Endothelial cell of umbilical vein (primary cell): ENCODE measurements at regions not wholly inside any gene's neighbourhood (a gene's known extent, or its start where the extent isn't known, plus 50 kb on each side); places are given as distances from the start of the nearest gene placed in this dataset.

Experiments
- BruUV-seq: library from RNA; stranded (reverse); fragments of 400-500 nt; replicated peaks from 2 replicates; lab custom pipeline; 2021; lab: Mats Ljungman, UMichigan
- CTCF ChIA-PET: fragments of 300-600, 350-600 bp; sonication (Branson Sonifier 250); formaldehyde crosslinking; loops from one replicate; lab custom pipeline; 2021; ENCODE audit warnings: antibody characterized with exemption, inconsistent platforms; lab: Charles Lee
- POLR2A ChIA-PET: fragments of 300-600, 350-600 bp; sonication (Branson Sonifier 250); formaldehyde crosslinking; loops from one replicate; lab custom pipeline; 2021; ENCODE audit warnings: antibody characterized with exemption, inconsistent platforms; lab: Charles Lee
- DNase-seq: peaks from one replicate; pipeline ENCODE4 v3.0.0-alpha.2; 2011; ENCODE audit warnings: low read depth, low spot score
- FAIRE-seq: peaks from 2 replicates; lab custom pipeline; 2011; peaks lifted over from hg19 to GRCh38; lab: Jason Lieb, UNC
- H2AFZ ChIP-seq: 2 replicates; pipeline ENCODE4 v1.6.0; 2012; ENCODE audit warnings: low read depth, low read length, control low read depth, inconsistent platforms
- H3K27ac ChIP-seq: 2 replicates; pipeline ENCODE4 v1.5.1; 2011; ENCODE audit warnings: low read depth, mild to moderate bottlenecking, control low read depth, low read length, moderate library complexity; ENCODE audit not compliant: insufficient read depth
- H3K27me3 ChIP-seq, 2 experiments: 2 replicates each; pipeline versions ENCODE4 v1.6.0 to v1.6.1; 2011; ENCODE audit warnings: low read length in 2 of 2, mixed read lengths in 1 of 2; ENCODE audit not compliant: control insufficient read depth in 2 of 2, insufficient read depth in 2 of 2
- H3K36me3 ChIP-seq, 2 experiments: 2 replicates in 1 of 2; 3 replicates in 1 of 2; pipeline ENCODE4 v1.5.1; 2011; ENCODE audit warnings: low read length in 2 of 2, mild to moderate bottlenecking in 1 of 2, moderate library complexity in 1 of 2; ENCODE audit not compliant: control insufficient read depth in 2 of 2, insufficient read depth in 2 of 2; ENCODE audit errors: extremely low read depth in 1 of 2
- H3K4me1 ChIP-seq: 3 replicates; pipeline ENCODE4 v1.5.1; 2011; ENCODE audit warnings: mild to moderate bottlenecking, low read length; ENCODE audit not compliant: control insufficient read depth, insufficient read depth; ENCODE audit errors: extremely low read depth
- H3K4me2 ChIP-seq: 2 replicates; pipeline ENCODE4 v1.6.1; 2011; ENCODE audit warnings: low read length, control low read depth, mixed read lengths; ENCODE audit not compliant: insufficient read depth
- H3K4me3 ChIP-seq, 3 experiments: fragments of 200-600 bp in 1 of 3; sonication (generic), shearing (Covaris generic) in 1 of 3; replicated peaks in 1 of 3; 2 replicates each; pipeline ENCODE4 v1.5.1; 2011 to 2016; ENCODE audit warnings: control low read depth in 3 of 3, low read length in 3 of 3, mild to moderate bottlenecking in 2 of 3, inconsistent platforms in 1 of 3, low read depth in 1 of 3, moderate library complexity in 1 of 3; ENCODE audit not compliant: insufficient read depth in 1 of 3
- H3K79me2 ChIP-seq: 2 replicates; pipeline ENCODE4 v1.6.0; 2012; ENCODE audit warnings: low read length, inconsistent platforms; ENCODE audit not compliant: control insufficient read depth, insufficient read depth
- H3K9ac ChIP-seq: replicated peaks from 2 replicates; pipeline ENCODE3; 2011; ENCODE audit warnings: low read length, control low read depth; ENCODE audit not compliant: insufficient read depth; ENCODE audit errors: extremely low read depth
- H3K9me1 ChIP-seq: replicated peaks from 3 replicates; pipeline ENCODE4 v1.6.0; 2011; ENCODE audit warnings: mild to moderate bottlenecking, low read length; ENCODE audit not compliant: control insufficient read depth, insufficient read depth; ENCODE audit errors: extremely low read depth
- H3K9me3 ChIP-seq: replicated peaks from 2 replicates; pipeline ENCODE4 v1.5.1; 2012; ENCODE audit warnings: low read length, inconsistent platforms; ENCODE audit not compliant: control insufficient read depth, insufficient read depth
- H4K20me1 ChIP-seq: replicated peaks from 2 replicates; pipeline ENCODE3; 2011; ENCODE audit warnings: mild to moderate bottlenecking, low read length; ENCODE audit not compliant: control insufficient read depth, insufficient read depth; ENCODE audit errors: extremely low read depth
- EZH2 ChIP-seq: IDR thresholded peaks from 2 replicates; pipeline ENCODE4 v1.6.1; 2012; ENCODE audit warnings: borderline replicate concordance, low read depth, mild to moderate bottlenecking, moderate library complexity, low read length, inconsistent platforms; ENCODE audit not compliant: severe bottlenecking
- FOS ChIP-seq: IDR thresholded peaks from 2 replicates; pipeline ENCODE4 v1.6.1; 2011; ENCODE audit warnings: mild to moderate bottlenecking, low read length, moderate library complexity, borderline replicate concordance; ENCODE audit not compliant: insufficient read depth
- GATA2 ChIP-seq: IDR thresholded peaks from 2 replicates; pipeline ENCODE4 v1.7.0; 2011; ENCODE audit warnings: low read depth, mild to moderate bottlenecking, moderate library complexity, mixed read lengths, low read length; ENCODE audit not compliant: insufficient read length, insufficient read depth
- JUN ChIP-seq: IDR thresholded peaks from 2 replicates; pipeline ENCODE4 v1.6.1; 2011; ENCODE audit warnings: borderline replicate concordance, low read depth; ENCODE audit not compliant: insufficient read length, insufficient read depth
- MAX ChIP-seq: IDR thresholded peaks from 2 replicates; pipeline ENCODE4 v1.6.1; 2011; ENCODE audit not compliant: insufficient read depth, insufficient read length
- MYC ChIP-seq: IDR thresholded peaks from one replicate; pipeline ENCODE4 v1.6.1; 2011; ENCODE audit warnings: mild to moderate bottlenecking, low read depth, low read length
- POLR2A ChIP-seq: IDR thresholded peaks from 2 replicates; pipeline ENCODE4 v1.6.1; 2012; ENCODE audit warnings: low read depth, mild to moderate bottlenecking, control low read depth, low read length
- POLR2AphosphoS5 ChIP-seq: IDR thresholded peaks from 2 replicates; pipeline ENCODE4 v1.6.1; 2012; ENCODE audit warnings: low read depth, mild to moderate bottlenecking, control low read depth, low read length, moderate library complexity; ENCODE audit not compliant: insufficient read depth
- dilution Hi-C: fragments of 300-500 bp; cut with MboI; formaldehyde crosslinking; loops from one replicate; pipeline ENCODE4 v1.15.0; 2019; ENCODE audit warnings: low sequenced_read_pairs; ENCODE audit not compliant: extremely low pct_ligation_motif_present
- intact Hi-C: fragments of 100-400 bp; cut with micrococcal nuclease; formaldehyde crosslinking; loops from one replicate; pipeline ENCODE4 v1.10.0; 2022
- TF ChIP-seq, protein P1 (sequence below), 2 donors: IDR thresholded peaks; 1 replicate in 1 of 2; 2 replicates in 1 of 2; pipeline ENCODE4 v1.5.1; 2011; ENCODE audit warnings: low read length in 2 of 2, mild to moderate bottlenecking in 2 of 2, moderate library complexity in 2 of 2, control low read depth in 1 of 2, inconsistent platforms in 1 of 2, low read depth in 1 of 2; ENCODE audit not compliant: insufficient read depth in 1 of 2; ENCODE audit errors: extremely low read depth in 1 of 2

- Histone ChIP-seq H3K4me1 (peaks cover 49% of the 10 kb centered on the region), H3K79me2 (no peaks in the 10 kb centered on the region), H3K4me2 (no peak overlapping the region), H2AFZ (peak overlapping the region; percentile 26), H3K9me3 (no peaks in the 10 kb centered on the region), H4K20me1 (no peaks in the 10 kb centered on the region), H3K27ac (no peak overlapping the region), H3K36me3 (no peaks in the 10 kb centered on the region), H3K4me3 (no peak overlapping the region), H3K9me1 (no peaks in the 10 kb centered on the region), H3K27me3 (no peaks in the 10 kb centered on the region), H3K9ac (no peak overlapping the region)
- intact Hi-C loops: no loop called here
- no peak for TF ChIP-seq MYC
- TF ChIP-seq FOS: no peak
- TF ChIP-seq MAX: no peak
- TF ChIP-seq POLR2AphosphoS5: no peak
- no peak for TF ChIP-seq GATA2
- TF ChIP-seq POLR2A: no peak
- TF ChIP-seq, protein P1, sequence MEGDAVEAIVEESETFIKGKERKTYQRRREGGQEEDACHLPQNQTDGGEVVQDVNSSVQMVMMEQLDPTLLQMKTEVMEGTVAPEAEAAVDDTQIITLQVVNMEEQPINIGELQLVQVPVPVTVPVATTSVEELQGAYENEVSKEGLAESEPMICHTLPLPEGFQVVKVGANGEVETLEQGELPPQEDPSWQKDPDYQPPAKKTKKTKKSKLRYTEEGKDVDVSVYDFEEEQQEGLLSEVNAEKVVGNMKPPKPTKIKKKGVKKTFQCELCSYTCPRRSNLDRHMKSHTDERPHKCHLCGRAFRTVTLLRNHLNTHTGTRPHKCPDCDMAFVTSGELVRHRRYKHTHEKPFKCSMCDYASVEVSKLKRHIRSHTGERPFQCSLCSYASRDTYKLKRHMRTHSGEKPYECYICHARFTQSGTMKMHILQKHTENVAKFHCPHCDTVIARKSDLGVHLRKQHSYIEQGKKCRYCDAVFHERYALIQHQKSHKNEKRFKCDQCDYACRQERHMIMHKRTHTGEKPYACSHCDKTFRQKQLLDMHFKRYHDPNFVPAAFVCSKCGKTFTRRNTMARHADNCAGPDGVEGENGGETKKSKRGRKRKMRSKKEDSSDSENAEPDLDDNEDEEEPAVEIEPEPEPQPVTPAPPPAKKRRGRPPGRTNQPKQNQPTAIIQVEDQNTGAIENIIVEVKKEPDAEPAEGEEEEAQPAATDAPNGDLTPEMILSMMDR (IDR thresholded peaks at IDR 0.05; ENCODE audit: extremely low read depth in 1 of 2, insufficient read depth in 1 of 2, low read depth in 1 of 2, low read length in 2 of 2): no peak
- TF ChIP-seq JUN: no peak
- TF ChIP-seq EZH2: no peak
- POLR2A ChIA-PET: no interaction called here
- DNase-seq (no peak), FAIRE-seq (no peak)
- no TSS peak for BruUV-seq
- CTCF ChIA-PET: interaction anchor here (2.6 kb wide), 2 partner anchors 39 to 138 kb away, joined by 9 to 14 read pairs; no protein-coding TSS in a partner anchor
- dilution Hi-C loops: no loop called here
Observed at GRCh38 chr2:176415937-176416499, 146.8 kb downstream of the MTX2 start.
